Adrenal gland (tissue), 5 donors: ENCODE measurements at regions not wholly inside any gene's neighbourhood (a gene's known extent, or its start where the extent isn't known, plus 50 kb on each side); places are given as distances from the start of the nearest gene placed in this dataset.

Experiments used
- POLR2A ChIP-seq, 2 donors: fragments of 450-650 bp; IDR thresholded peaks; one replicate each; pipeline ENCODE4 v1.6.1; 2017; ENCODE audit warnings: antibody characterized with exemption in 2 of 2, mild to moderate bottlenecking in 2 of 2, moderate library complexity in 1 of 2
- TF ChIP-seq, protein P1 (sequence below), 6 experiments: fragments of 450-650 bp in 4 of 6; fragments of 200-600 bp in 2 of 6; sonication (generic) in 1 of 6; IDR thresholded peaks; 1 replicate in 5 of 6; 2 replicates in 1 of 6; pipeline versions ENCODE4 v1.5.1 to v1.8.0; 2016 to 2021; ENCODE audit warnings: antibody characterized with exemption in 6 of 6, mild to moderate bottlenecking in 2 of 6, moderate library complexity in 1 of 6
- donor health status: DM: no; HTN: no; CAD: no.

DNA sequence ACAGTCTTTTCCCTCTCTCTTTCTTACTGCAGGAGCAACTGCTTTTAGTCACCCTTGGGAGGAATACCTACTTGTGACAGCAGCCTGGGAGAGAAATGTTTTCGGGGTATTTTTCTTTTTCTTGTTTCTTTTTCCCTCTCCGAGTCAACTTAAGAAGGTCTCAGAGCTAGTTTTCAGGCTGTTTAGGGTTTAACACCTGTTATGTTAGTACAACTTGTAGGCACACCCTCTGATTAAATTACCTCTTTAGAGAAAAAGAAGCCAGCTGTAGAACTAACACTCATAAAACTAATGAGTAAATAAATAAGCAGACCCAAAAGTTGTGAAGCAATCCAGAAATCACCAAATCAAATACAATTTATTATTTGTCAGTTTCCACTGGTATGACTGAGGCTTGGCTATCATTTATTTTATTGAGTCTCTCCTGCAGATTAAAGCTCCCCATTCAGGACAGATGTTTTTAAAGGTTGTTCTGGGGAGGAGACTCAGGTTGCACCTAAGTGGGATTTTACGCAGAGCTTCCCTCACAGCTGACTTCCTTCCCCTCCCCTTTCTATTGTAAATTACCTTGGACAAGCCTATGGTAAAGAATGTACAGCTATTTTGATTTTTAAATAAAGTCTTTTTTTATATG is 112.5 kb downstream of the FOXB1 start:
- no peak for TF ChIP-seq POLR2A (IDR thresholded peaks at IDR 0.05)
- TF ChIP-seq, protein P1, sequence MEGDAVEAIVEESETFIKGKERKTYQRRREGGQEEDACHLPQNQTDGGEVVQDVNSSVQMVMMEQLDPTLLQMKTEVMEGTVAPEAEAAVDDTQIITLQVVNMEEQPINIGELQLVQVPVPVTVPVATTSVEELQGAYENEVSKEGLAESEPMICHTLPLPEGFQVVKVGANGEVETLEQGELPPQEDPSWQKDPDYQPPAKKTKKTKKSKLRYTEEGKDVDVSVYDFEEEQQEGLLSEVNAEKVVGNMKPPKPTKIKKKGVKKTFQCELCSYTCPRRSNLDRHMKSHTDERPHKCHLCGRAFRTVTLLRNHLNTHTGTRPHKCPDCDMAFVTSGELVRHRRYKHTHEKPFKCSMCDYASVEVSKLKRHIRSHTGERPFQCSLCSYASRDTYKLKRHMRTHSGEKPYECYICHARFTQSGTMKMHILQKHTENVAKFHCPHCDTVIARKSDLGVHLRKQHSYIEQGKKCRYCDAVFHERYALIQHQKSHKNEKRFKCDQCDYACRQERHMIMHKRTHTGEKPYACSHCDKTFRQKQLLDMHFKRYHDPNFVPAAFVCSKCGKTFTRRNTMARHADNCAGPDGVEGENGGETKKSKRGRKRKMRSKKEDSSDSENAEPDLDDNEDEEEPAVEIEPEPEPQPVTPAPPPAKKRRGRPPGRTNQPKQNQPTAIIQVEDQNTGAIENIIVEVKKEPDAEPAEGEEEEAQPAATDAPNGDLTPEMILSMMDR (IDR thresholded peaks at IDR 0.05), result no peak
